Esophagus squamous epithelium (tissue), 5 donors: ENCODE measurements at regions not wholly inside any gene's neighbourhood (a gene's known extent, or its start where the extent isn't known, plus 50 kb on each side); places are given as distances from the start of the nearest gene placed in this dataset.

Source experiments
- DNase-seq: peaks from one replicate; lab custom pipeline; 2025; lab: John Stamatoyannopoulos, UW
- H3K27ac ChIP-seq, 4 donors: fragments of 200-600 bp; sonication (generic); one replicate each; pipeline ENCODE4 v1.5.1; 2016 to 2019; ENCODE audit warnings: mild to moderate bottlenecking in 1 of 4
- H3K27me3 ChIP-seq, 4 donors: fragments of 200-600 bp; sonication (generic); 1 replicate in 3 of 4; 2 replicates in 1 of 4; pipeline versions ENCODE4 v1.5.1 to v1.6.0; 2017 to 2021; ENCODE audit warnings: antibody characterized with exemption in 1 of 4
- H3K36me3 ChIP-seq, 3 donors: fragments of 200-600 bp; sonication (generic); one replicate each; pipeline ENCODE4 v1.5.1; 2016 to 2019
- H3K4me1 ChIP-seq, 3 donors: fragments of 200-600 bp; sonication (generic); one replicate each; pipeline ENCODE4 v1.5.1; 2017 to 2019
- H3K4me3 ChIP-seq, 4 donors: fragments of 200-600 bp; sonication (generic); 1 replicate in 3 of 4; 2 replicates in 1 of 4; pipeline ENCODE4 v1.5.1; 2016 to 2019; ENCODE audit warnings: mild to moderate bottlenecking in 2 of 4, moderate library complexity in 1 of 4
- H3K9me3 ChIP-seq, 3 donors: fragments of 200-600 bp; sonication (generic); one replicate each; pipeline ENCODE4 v1.5.1; 2016 to 2019
- POLR2A ChIP-seq, 4 donors: fragments of 450-650 bp; IDR thresholded peaks; one replicate each; pipeline ENCODE4 v1.6.1; 2017; ENCODE audit warnings: antibody characterized with exemption in 4 of 4, mild to moderate bottlenecking in 4 of 4, moderate library complexity in 3 of 4
- WGBS, 2 donors: methylation state at CpG; one replicate each; pipeline ENCODE4 v1.1.5; 2018; 5-methylcytosine and 5-hydroxymethylcytosine counted together
- intact Hi-C: fragments of 100-400 bp; cut with DNase I; formaldehyde crosslinking; loops from one replicate; pipeline ENCODE4 v1.15.0; 2022
- TF ChIP-seq, protein P1 (sequence below), 6 experiments: fragments of 450-650 bp in 4 of 6; fragments of 200-600 bp in 2 of 6; sonication (generic) in 2 of 6; IDR thresholded peaks; one replicate each; pipeline ENCODE4 v1.5.1; 2016 to 2019; ENCODE audit warnings: antibody characterized with exemption in 6 of 6, mild to moderate bottlenecking in 4 of 6, moderate library complexity in 4 of 6
- donor health status: DM: yes; HTN: yes; CAD: no.

GRCh38 chr4:111281219-111281618, 658.3 kb upstream of the PITX2 start:
- H3K27ac ChIP-seq: no peak overlapping the region
- TF ChIP-seq, protein P1, sequence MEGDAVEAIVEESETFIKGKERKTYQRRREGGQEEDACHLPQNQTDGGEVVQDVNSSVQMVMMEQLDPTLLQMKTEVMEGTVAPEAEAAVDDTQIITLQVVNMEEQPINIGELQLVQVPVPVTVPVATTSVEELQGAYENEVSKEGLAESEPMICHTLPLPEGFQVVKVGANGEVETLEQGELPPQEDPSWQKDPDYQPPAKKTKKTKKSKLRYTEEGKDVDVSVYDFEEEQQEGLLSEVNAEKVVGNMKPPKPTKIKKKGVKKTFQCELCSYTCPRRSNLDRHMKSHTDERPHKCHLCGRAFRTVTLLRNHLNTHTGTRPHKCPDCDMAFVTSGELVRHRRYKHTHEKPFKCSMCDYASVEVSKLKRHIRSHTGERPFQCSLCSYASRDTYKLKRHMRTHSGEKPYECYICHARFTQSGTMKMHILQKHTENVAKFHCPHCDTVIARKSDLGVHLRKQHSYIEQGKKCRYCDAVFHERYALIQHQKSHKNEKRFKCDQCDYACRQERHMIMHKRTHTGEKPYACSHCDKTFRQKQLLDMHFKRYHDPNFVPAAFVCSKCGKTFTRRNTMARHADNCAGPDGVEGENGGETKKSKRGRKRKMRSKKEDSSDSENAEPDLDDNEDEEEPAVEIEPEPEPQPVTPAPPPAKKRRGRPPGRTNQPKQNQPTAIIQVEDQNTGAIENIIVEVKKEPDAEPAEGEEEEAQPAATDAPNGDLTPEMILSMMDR (IDR thresholded peaks at IDR 0.05): no peak
- no peak for TF ChIP-seq POLR2A (IDR thresholded peaks at IDR 0.05)
- intact Hi-C loops: no loop called here
- H3K36me3 ChIP-seq: no peaks in the 10 kb centered on the region
- 71 to 84% methylated on average over 5 of the region's 5 CpGs for WGBS, 2 donors
- H3K9me3 ChIP-seq: no peaks in the 10 kb centered on the region
- no peak overlapping the region for H3K4me3 ChIP-seq
- peaks cover 0 to 6% (median 0%) of the 10 kb centered on the region in 4 donors for H3K27me3 ChIP-seq
- no peak for DNase-seq
- H3K4me1 ChIP-seq: no peaks in the 10 kb centered on the region

DNA sequence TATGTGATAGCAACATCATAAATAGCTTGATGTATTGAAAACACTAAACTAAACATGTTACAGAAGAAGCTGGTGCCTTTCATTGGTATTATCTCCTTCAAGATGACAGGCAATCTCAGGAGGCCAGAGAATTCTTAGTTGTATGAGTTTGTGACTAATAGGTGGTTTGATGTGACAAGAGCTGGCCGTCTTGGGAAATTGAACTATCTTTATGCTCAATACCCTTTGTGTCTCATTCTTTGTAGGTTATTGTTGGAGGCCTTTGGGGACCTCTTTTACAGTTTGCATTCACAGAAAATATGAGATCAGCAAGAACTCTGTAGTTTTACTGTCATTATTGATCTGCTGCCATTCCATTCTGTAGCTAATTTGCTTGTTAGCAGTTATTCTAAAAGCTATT, 659.2 kb upstream of the PITX2 start:
- H3K9me3 ChIP-seq: no peaks in the 10 kb centered on the region
- no peak overlapping the region for H3K4me3 ChIP-seq
- H3K36me3 ChIP-seq: no peaks in the 10 kb centered on the region
- no peak overlapping the region for H3K27ac ChIP-seq
- no peaks in the 10 kb centered on the region for H3K4me1 ChIP-seq
- H3K27me3 ChIP-seq: peaks cover 0 to 6% (median 0%) of the 10 kb centered on the region in 4 donors
- 71 to 88% methylated on average over 1 of the region's 1 CpG for WGBS, 2 donors
- intact Hi-C loops: no loop called here
- TF ChIP-seq, protein P1 (IDR thresholded peaks at IDR 0.05): no peak
- TF ChIP-seq POLR2A (IDR thresholded peaks at IDR 0.05): no peak
- DNase-seq: no peak

- peaks cover 0 to 6% (median 0%) of the 10 kb centered on the region in 4 donors for H3K27me3 ChIP-seq
- intact Hi-C loops: no loop called here
- H3K4me3 ChIP-seq: no peak overlapping the region
- TF ChIP-seq, protein P1 (IDR thresholded peaks at IDR 0.05): peak; percentile 38 to 81 (median 70)
- TF ChIP-seq POLR2A (IDR thresholded peaks at IDR 0.05): no peak
- H3K4me1 ChIP-seq: no peaks in the 10 kb centered on the region
- WGBS, 2 donors: 19 to 23% methylated on average over 7 of the region's 7 CpGs
- H3K27ac ChIP-seq: no peak overlapping the region
- H3K9me3 ChIP-seq: no peaks in the 10 kb centered on the region
- H3K36me3 ChIP-seq: no peaks in the 10 kb centered on the region
- no peak for DNase-seq
These were observed 660.3 kb upstream of the PITX2 start for GRCh38 chr4:111283066-111283677.

DNA sequence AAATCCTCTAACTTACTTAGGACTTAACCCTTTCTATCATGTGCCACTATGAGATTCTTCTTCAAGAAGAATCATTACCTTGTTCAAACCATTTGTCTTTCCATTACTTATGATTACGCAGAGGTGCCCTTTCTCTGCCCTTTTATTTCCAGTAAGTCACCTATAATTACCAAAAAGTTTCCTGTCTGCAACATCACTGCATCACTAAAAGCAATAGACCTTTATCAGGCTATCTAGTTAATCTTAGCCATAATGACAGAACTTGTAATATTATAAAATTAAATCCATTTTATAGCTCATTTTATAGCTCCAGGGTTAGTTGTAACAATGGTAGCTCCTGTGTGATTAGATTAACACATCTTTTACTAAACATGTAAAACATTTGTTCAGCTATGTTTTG, 673.6 kb upstream of the PITX2 start:
- intact Hi-C loops: no loop called here
- no peak for TF ChIP-seq POLR2A (IDR thresholded peaks at IDR 0.05)
- TF ChIP-seq, protein P1 (IDR thresholded peaks at IDR 0.05): no peak
- Histone ChIP-seq H3K27me3 (no peaks in the 10 kb centered on the region), H3K9me3 (no peaks in the 10 kb centered on the region), H3K27ac (no peak overlapping the region), H3K4me3 (no peak overlapping the region), H3K36me3 (no peaks in the 10 kb centered on the region), H3K4me1 (no peaks in the 10 kb centered on the region)
- no peak for DNase-seq
- 78 to 96% methylated on average over 1 of the region's 1 CpG for WGBS, 2 donors

DNA sequence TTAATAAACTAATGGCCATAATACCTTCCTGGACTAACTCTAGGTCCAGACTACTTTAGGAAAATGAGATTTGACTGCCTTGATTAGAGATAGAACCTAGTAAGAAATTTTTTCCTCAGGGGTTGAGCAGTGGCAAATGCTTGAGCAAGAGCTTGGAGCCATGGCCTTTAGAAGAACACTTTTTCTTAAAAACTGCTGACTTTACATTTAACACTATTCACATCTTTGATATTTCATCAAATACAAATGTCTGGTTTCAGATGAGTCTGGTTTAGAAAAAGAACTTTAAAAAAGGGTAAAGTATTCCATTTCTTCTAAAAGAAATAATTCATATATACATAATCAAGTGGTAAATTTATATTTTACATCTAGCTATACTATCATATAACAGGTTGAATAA, 680.9 kb upstream of the PITX2 start:
- DNase-seq: no peak

More for the DNA sequence above, 680.9 kb upstream of the PITX2 start:
- Histone ChIP-seq H3K4me3 (no peak overlapping the region), H3K27me3 (no peaks in the 10 kb centered on the region), H3K36me3 (no peaks in the 10 kb centered on the region), H3K9me3 (no peaks in the 10 kb centered on the region), H3K27ac (no peak overlapping the region), H3K4me1 (no peaks in the 10 kb centered on the region)
- intact Hi-C loops: no loop called here
- TF ChIP-seq, protein P1 (IDR thresholded peaks at IDR 0.05): no peak
